Common myeloid progenitor, CD34-positive (primary cell): ENCODE measurements at regions not wholly inside any gene's neighbourhood (a gene's known extent, or its start where the extent isn't known, plus 50 kb on each side); places are given as distances from the start of the nearest gene placed in this dataset.

Source experiments
- CTCF ChIA-PET: fragments of 350-600 bp; sonication (Branson Sonifier 250); formaldehyde crosslinking; loops from one replicate; lab custom pipeline; 2021; ENCODE audit warnings: antibody characterized with exemption; lab: Charles Lee
- POLR2A ChIA-PET: fragments of 350-600 bp; sonication (Branson Sonifier 250); formaldehyde crosslinking; loops from one replicate; lab custom pipeline; 2021; ENCODE audit warnings: antibody characterized with exemption; lab: Charles Lee
- DNase-seq, 3 donors: peaks; one replicate each; pipeline versions ENCODE4 v3.0.0 to v3.0.0-alpha.2; 2013
- H3K27ac ChIP-seq, 2 experiments: 1 replicate in 1 of 2; 2 replicates in 1 of 2; pipeline ENCODE4 v1.7.0; 2013; ENCODE audit warnings: inconsistent platforms in 2 of 2, low read length in 2 of 2, mild to moderate bottlenecking in 2 of 2, low read depth in 1 of 2, moderate library complexity in 1 of 2; ENCODE audit not compliant: severe bottlenecking in 2 of 2, insufficient read depth in 1 of 2, poor library complexity in 1 of 2
- H3K27me3 ChIP-seq, 5 experiments: replicated peaks in 2 of 5; 1 replicate in 3 of 5; 2 replicates in 2 of 5; pipeline versions ENCODE4 v1.6.1 to v1.7.0; 2013; ENCODE audit warnings: low read length in 4 of 5, mild to moderate bottlenecking in 2 of 5, moderate library complexity in 2 of 5, inconsistent platforms in 1 of 5; ENCODE audit not compliant: insufficient read depth in 5 of 5, control insufficient read depth in 4 of 5
- H3K36me3 ChIP-seq, 4 experiments: 1 replicate in 2 of 4; 2 replicates in 2 of 4; pipeline versions ENCODE4 v1.6.1 to v1.7.0; 2013; ENCODE audit warnings: low read length in 3 of 4, control low read depth in 1 of 4, mild to moderate bottlenecking in 1 of 4; ENCODE audit not compliant: control insufficient read depth in 4 of 4, insufficient read depth in 4 of 4
- H3K4me1 ChIP-seq, 4 experiments: 1 replicate in 3 of 4; 2 replicates in 1 of 4; pipeline versions ENCODE4 v1.6.1 to v1.7.1; 2013; ENCODE audit warnings: low read length in 3 of 4, mild to moderate bottlenecking in 3 of 4, control low read depth in 1 of 4, inconsistent platforms in 1 of 4, moderate library complexity in 1 of 4; ENCODE audit not compliant: control insufficient read depth in 4 of 4, insufficient read depth in 4 of 4; ENCODE audit errors: control extremely low read depth in 1 of 4
- H3K4me3 ChIP-seq, 7 experiments: 1 replicate in 4 of 7; 2 replicates in 3 of 7; pipeline versions ENCODE4 v1.5.1 to v1.7.0; 2013; ENCODE audit warnings: mild to moderate bottlenecking in 7 of 7, low read length in 6 of 7, moderate library complexity in 6 of 7, inconsistent platforms in 2 of 7, low read depth in 2 of 7, control low read depth in 1 of 7; ENCODE audit not compliant: insufficient read depth in 4 of 7, control insufficient read depth in 1 of 7; ENCODE audit errors: extremely low read depth in 1 of 7
- H3K9me3 ChIP-seq, 5 experiments: 1 replicate in 4 of 5; 2 replicates in 1 of 5; pipeline versions ENCODE4 v1.6.1 to v1.7.1; 2013; ENCODE audit warnings: low read length in 4 of 5, mild to moderate bottlenecking in 2 of 5, inconsistent platforms in 1 of 5, low read depth in 1 of 5, moderate library complexity in 1 of 5; ENCODE audit not compliant: control insufficient read depth in 4 of 5, insufficient read depth in 2 of 5; ENCODE audit errors: control extremely low read depth in 1 of 5
- WGBS: methylation state at CpG from one replicate; pipeline ENCODE4 v1.1.5; 2013; ENCODE audit not compliant: insufficient coverage; 5-methylcytosine and 5-hydroxymethylcytosine counted together

DNA sequence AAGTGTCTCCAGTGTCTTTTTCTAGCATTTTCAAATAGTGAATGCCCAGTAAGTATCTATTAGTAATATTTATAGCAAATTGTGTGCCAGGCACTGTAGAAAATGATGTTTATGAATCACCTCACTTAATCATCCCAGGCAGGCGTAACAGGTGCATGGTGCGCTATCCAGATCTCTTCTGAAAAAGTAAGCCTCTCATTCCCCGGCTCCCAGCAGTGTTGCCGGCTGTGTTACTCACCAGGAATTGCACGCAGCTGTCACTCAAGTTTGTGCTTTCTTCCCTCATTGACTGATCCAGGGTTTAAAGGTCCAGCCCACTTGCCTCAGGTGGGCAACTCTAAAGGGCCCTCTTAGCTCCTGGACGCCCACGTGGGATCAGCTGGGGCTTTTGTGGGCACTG is 173.8 kb upstream of the RASSF8 start:
- Histone ChIP-seq H3K9me3 (no peaks in the 10 kb centered on the region), H3K4me1 (peaks cover 2 to 9% (median 6%) of the 10 kb centered on the region in 4 experiments), H3K4me3 (no peak overlapping the region), H3K27me3 (no peaks in the 10 kb centered on the region), H3K27ac (no peak overlapping the region), H3K36me3 (no peaks in the 10 kb centered on the region)
- ChIA-PET CTCF (interaction anchor here (1.0 to 2.2 kb wide), 3 partner anchors 15 to 1078 kb away, joined by 3 to 6 read pairs (median 4); no protein-coding TSS in a partner anchor), POLR2A (interaction anchor here (1.0 kb wide), 1 partner anchor 33 kb away, joined by 3 read pairs; no protein-coding TSS in a partner anchor)
- 98% methylated on average over 7 of the region's 7 CpGs for WGBS
- no peak for DNase-seq

DNA sequence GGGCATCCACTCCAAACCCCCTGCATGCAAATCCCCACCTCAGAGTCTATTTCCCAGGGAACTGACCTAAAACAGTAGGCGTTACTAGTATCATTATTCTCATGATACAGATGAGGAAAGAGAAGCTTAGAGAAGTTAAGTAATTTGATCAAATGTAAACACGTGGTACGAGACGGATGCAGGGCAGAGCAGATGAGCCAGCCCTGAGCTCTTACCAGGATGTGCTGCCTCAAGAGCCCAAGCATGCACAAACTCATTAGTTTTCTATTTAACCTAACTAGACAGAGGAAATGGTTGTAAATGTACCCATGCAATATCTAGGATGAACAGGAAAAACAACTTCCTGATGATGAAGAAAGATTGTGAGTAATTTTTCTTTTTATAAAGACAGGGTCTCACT is 173.3 kb upstream of the RASSF8 start:
- Histone ChIP-seq H3K27ac (no peak overlapping the region), H3K36me3 (no peaks in the 10 kb centered on the region), H3K27me3 (no peaks in the 10 kb centered on the region), H3K4me1 (peaks cover 2 to 9% (median 6%) of the 10 kb centered on the region in 4 experiments), H3K9me3 (no peaks in the 10 kb centered on the region), H3K4me3 (no peak overlapping the region)
- DNase-seq = peak in 1 of 3 donors; percentile 48
- ChIA-PET CTCF (interaction anchor here (1.0 to 2.2 kb wide), 3 partner anchors 14 to 1078 kb away, joined by 3 to 6 read pairs (median 4); no protein-coding TSS in a partner anchor), POLR2A (interaction anchor here (1.0 kb wide), 1 partner anchor 34 kb away, joined by 3 read pairs; no protein-coding TSS in a partner anchor)
- WGBS = 71% methylated on average over 1 of the region's 4 CpGs

DNA sequence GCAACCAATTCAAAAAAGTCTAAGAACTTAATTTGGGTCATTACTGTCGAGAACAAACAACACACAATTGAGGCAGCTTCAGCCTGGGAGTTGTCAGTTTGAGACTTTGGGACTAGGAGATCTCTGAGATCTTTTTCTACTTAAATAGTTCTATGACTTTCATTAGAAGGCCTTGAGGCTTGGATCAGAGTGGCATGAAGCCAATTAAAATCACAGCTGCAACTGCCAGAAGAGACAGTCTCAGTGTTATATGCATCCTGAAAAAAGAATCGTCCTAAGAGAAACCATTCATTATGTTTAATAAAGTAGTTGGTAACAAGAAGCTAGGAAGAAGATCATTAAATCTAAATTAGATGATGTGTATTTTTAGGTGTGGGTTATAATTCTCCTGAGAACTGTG is 170.8 kb upstream of the RASSF8 start:
- Histone ChIP-seq H3K36me3 (no peaks in the 10 kb centered on the region), H3K4me3 (no peak overlapping the region), H3K27ac (no peak overlapping the region), H3K9me3 (no peaks in the 10 kb centered on the region), H3K4me1 (peaks cover 0 to 9% (median 6%) of the 10 kb centered on the region in 4 experiments), H3K27me3 (no peaks in the 10 kb centered on the region)
- POLR2A ChIA-PET = no interaction called here
- WGBS = no CpG with 5 or more reads among the region's 2 CpGs
- CTCF ChIA-PET = interaction anchor here (1.4 kb wide), 1 partner anchor 11 kb away, joined by 4 read pairs; no protein-coding TSS in a partner anchor
- DNase-seq = no peak

DNA sequence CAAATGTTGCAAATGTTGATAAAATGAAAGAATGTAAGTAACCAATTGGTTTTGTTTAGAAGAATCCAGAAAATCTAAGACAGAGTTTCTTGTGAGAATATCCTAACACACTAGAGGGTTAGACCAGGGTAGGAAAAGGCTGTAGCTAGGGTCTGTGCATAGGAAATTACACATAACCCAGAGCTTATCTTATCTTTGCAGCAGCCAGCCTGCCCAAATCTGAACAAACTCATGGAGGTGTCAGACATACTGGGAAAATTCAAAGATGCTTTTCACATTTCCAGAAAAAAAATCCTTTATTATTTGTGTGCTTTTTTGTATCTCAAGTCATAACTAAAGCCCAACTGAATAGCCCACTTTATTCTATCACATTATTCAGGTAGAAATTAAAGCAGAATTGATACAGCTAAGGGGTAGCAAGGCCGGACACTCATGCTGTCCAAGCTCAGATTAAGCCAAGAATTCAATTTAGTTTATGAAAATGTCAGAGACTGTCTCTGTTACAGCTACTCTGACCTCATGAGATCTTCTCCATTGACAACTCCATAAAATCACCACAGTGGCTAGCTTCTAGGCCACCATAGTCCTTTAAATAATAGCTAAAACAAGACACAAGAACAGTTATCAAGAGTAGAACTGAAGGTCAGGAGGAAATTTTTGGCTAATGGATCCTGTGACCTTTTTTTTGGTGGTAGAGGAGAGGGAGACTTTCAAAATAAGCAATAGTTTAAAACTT is 169.6 kb upstream of the RASSF8 start:
- Histone ChIP-seq H3K36me3 (no peaks in the 10 kb centered on the region), H3K27ac (no peak overlapping the region), H3K27me3 (no peaks in the 10 kb centered on the region), H3K4me1 (peaks cover 0 to 9% (median 6%) of the 10 kb centered on the region in 4 experiments), H3K4me3 (no peak overlapping the region), H3K9me3 (no peaks in the 10 kb centered on the region)
- WGBS = no CpG with 5 or more reads among the region's 1 CpG
- ChIA-PET POLR2A (interaction anchor here (0.7 kb wide), 1 partner anchor 408 kb away, joined by 3 read pairs; no protein-coding TSS in a partner anchor), CTCF (no interaction called here)
- peak in 2 of 3 donors; percentile 46 to 55 for DNase-seq

DNA sequence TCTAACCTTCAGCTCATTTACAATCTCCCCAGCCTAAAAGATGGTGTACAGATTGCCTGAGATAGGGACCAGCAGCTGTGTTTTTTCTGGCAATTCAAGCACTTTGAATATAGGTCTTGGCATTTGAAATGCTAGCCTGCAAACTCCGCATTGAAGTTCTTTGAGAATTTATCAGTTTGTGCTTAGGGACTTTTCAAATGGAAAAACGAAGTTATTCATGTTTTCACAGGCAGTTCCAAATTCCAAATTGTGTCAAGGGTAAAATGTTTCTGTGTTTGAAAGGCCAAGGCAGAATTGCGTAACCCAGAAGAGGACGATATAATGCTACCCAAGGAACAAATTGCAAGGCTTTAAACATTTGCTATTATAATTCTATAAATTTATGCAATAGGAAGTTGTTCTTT is 168.9 kb upstream of the RASSF8 start:
- H3K9me3 ChIP-seq = no peaks in the 10 kb centered on the region
- DNase-seq = no peak
- ChIA-PET CTCF (no interaction called here), POLR2A (no interaction called here)
- no peak overlapping the region for H3K4me3 ChIP-seq
- 88% methylated on average over 2 of the region's 4 CpGs for WGBS
- H3K4me1 ChIP-seq = peaks cover 0 to 9% (median 6%) of the 10 kb centered on the region in 4 experiments
- no peak overlapping the region for H3K27ac ChIP-seq
- no peaks in the 10 kb centered on the region for H3K27me3 ChIP-seq
- H3K36me3 ChIP-seq = no peaks in the 10 kb centered on the region

DNA sequence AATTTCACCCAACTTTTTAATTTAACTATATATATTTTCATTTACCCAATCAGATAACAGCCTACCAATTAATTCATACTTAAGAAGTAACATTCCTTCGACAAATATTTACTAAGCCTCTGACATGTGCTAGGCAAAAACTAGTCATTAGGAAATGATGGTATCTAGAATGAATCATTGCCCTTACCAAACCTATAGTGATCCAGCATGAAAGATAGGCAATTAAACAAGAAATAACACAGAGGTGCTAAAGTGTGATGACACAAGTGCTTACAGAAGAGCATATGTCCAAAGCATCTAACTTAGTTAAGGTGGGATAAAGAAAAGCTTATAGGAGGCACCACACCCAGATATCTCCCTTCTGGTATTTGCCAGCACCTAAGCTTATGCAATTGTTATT is 166.5 kb upstream of the RASSF8 start:
- POLR2A ChIA-PET = no interaction called here
- H3K4me3 ChIP-seq = no peak overlapping the region
- no CpG with 5 or more reads among the region's 1 CpG for WGBS

DNA sequence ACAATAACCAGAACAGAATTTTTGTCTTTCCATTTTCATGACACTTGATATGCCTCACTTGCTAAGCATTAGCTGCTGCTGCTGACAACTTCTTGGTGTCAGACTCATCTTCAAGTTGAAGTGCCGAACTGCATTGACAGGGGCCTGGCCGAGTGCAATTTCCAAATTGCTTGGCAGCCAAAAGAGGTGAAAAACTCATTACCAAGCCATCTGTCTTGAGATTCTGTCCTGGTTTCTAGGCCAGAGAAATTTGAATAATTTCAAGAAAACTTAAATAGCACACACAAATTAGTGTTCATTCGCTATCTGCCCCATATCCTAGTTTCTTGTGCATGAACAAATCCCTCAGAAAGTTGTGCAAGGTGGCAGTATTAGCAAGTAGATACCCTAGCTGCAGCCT is 165.3 kb upstream of the RASSF8 start:
- no peak overlapping the region for H3K4me3 ChIP-seq
- H3K4me1 ChIP-seq = peaks cover 0 to 2% (median 0%) of the 10 kb centered on the region in 4 experiments
- H3K27ac ChIP-seq = no peak overlapping the region
- H3K36me3 ChIP-seq = no peaks in the 10 kb centered on the region
- POLR2A ChIA-PET = no interaction called here
- no peak for DNase-seq
- CTCF ChIA-PET = interaction anchor here (1.2 kb wide), 1 partner anchor 10 kb away, joined by 3 read pairs; no protein-coding TSS in a partner anchor
- no peaks in the 10 kb centered on the region for H3K9me3 ChIP-seq
- H3K27me3 ChIP-seq = no peaks in the 10 kb centered on the region
- WGBS = 94% methylated on average over 2 of the region's 3 CpGs

More for the DNA sequence above, 166.5 kb upstream of the RASSF8 start:
- Histone ChIP-seq H3K27me3 (no peaks in the 10 kb centered on the region), H3K4me1 (peaks cover 0 to 2% (median 0%) of the 10 kb centered on the region in 4 experiments), H3K9me3 (no peaks in the 10 kb centered on the region), H3K27ac (no peak overlapping the region), H3K36me3 (no peaks in the 10 kb centered on the region)
- CTCF ChIA-PET = no interaction called here
- no peak for DNase-seq
